Type B pancreatic cell (in vitro differentiated cells): ENCODE measurements at regions not wholly inside any gene's neighbourhood (a gene's known extent, or its start where the extent isn't known, plus 50 kb on each side); places are given as distances from the start of the nearest gene placed in this dataset.
A peak's percentile ranks its signal among the peaks of the same experiment; 100 is the strongest.

ENCODE experiments used
- DNase-seq: peaks from one replicate; pipeline ENCODE4 v3.0.0; 2021; ENCODE audit warnings: mixed read lengths; ENCODE audit not compliant: unreplicated experiment; ENCODE audit errors: extremely low spot score
- H3K27ac Mint-ChIP-seq: 2 replicates; pipeline ENCODE4 v1.8.0; 2021; ENCODE audit warnings: mild to moderate bottlenecking, mixed read lengths
- H3K27me3 Mint-ChIP-seq: 2 replicates; pipeline ENCODE4 v1.8.0; 2021; ENCODE audit warnings: mixed read lengths
- H3K36me3 Mint-ChIP-seq: 2 replicates; pipeline ENCODE4 v1.8.0; 2021; ENCODE audit warnings: mixed read lengths
- H3K4me1 Mint-ChIP-seq: one replicate; pipeline ENCODE4 v1.8.0; 2021; ENCODE audit warnings: mixed read lengths; ENCODE audit not compliant: unreplicated experiment
- H3K4me3 Mint-ChIP-seq: 2 replicates; pipeline ENCODE4 v1.8.0; 2021; ENCODE audit warnings: mild to moderate bottlenecking, mixed read lengths
- H3K9me3 Mint-ChIP-seq: 2 replicates; pipeline ENCODE4 v1.8.0; 2021; ENCODE audit warnings: mixed read lengths
- CTCF ChIP-seq: fragments of 200-600 bp; sonication (generic); conservative IDR thresholded peaks from 2 replicates; pipeline ENCODE4 v1.5.0; 2021; ENCODE audit warnings: antibody characterized with exemption, mild to moderate bottlenecking

- no peaks in the 10 kb centered on the region for H3K36me3 Mint-ChIP-seq
- no peak for TF ChIP-seq CTCF
- peaks cover 27% of the 10 kb centered on the region for H3K4me1 Mint-ChIP-seq
- no peak for DNase-seq
- H3K27ac Mint-ChIP-seq: peak overlapping the region; percentile 44
- H3K9me3 Mint-ChIP-seq: no peaks in the 10 kb centered on the region
- no peak overlapping the region for H3K4me3 Mint-ChIP-seq
- H3K27me3 Mint-ChIP-seq: peaks cover 3% of the 10 kb centered on the region
Measured at GRCh38 chr2:9144617-9145016, 62.0 kb upstream of the ASAP2 start.

- Mint-ChIP-seq H3K27me3 (peaks cover 3% of the 10 kb centered on the region), H3K4me1 (peaks cover 28% of the 10 kb centered on the region), H3K27ac (peak overlapping the region; percentile 44), H3K4me3 (peak overlapping the region; percentile 67), H3K9me3 (no peaks in the 10 kb centered on the region), H3K36me3 (no peaks in the 10 kb centered on the region)
- TF ChIP-seq CTCF: no peak
- DNase-seq: no peak
Measured at GRCh38 chr2:9144046-9144445, 62.6 kb upstream of the ASAP2 start.

- no peaks in the 10 kb centered on the region for H3K36me3 Mint-ChIP-seq
- H3K4me3 Mint-ChIP-seq: peak overlapping the region; percentile 58
- no peaks in the 10 kb centered on the region for H3K9me3 Mint-ChIP-seq
- H3K27ac Mint-ChIP-seq: peak overlapping the region; percentile 86
- no peak for TF ChIP-seq CTCF
- H3K4me1 Mint-ChIP-seq: peaks cover 31% of the 10 kb centered on the region
- no peak for DNase-seq
- peaks cover 3% of the 10 kb centered on the region for H3K27me3 Mint-ChIP-seq
Measured at GRCh38 chr2:9143264-9143815, 63.3 kb upstream of the ASAP2 start.

GRCh38 chr2:9142551-9143263, 63.9 kb upstream of the ASAP2 start:
- peaks cover 3% of the 10 kb centered on the region for H3K27me3 Mint-ChIP-seq

GRCh38 chr2:9141706-9142460, 64.7 kb upstream of the ASAP2 start:
- H3K36me3 Mint-ChIP-seq: no peaks in the 10 kb centered on the region
- peaks cover 34% of the 10 kb centered on the region for H3K4me1 Mint-ChIP-seq
- H3K4me3 Mint-ChIP-seq: no peak overlapping the region
- TF ChIP-seq CTCF: no peak
- H3K27me3 Mint-ChIP-seq: peaks cover 3% of the 10 kb centered on the region
- DNase-seq: no peak
- H3K27ac Mint-ChIP-seq: peak overlapping the region; percentile 86
- H3K9me3 Mint-ChIP-seq: no peaks in the 10 kb centered on the region

More at GRCh38 chr2:9142551-9143263, 63.9 kb upstream of the ASAP2 start:
- peak overlapping the region; percentile 86 for H3K27ac Mint-ChIP-seq
- peak overlapping the region; percentile 58 for H3K4me3 Mint-ChIP-seq
- no peaks in the 10 kb centered on the region for H3K36me3 Mint-ChIP-seq
- DNase-seq: peak; percentile 94
- no peaks in the 10 kb centered on the region for H3K9me3 Mint-ChIP-seq
- peak; percentile 99 for TF ChIP-seq CTCF
- peaks cover 34% of the 10 kb centered on the region for H3K4me1 Mint-ChIP-seq
